ENCODE measurements at regions not wholly inside any gene's neighbourhood (a gene's known extent, or its start where the extent isn't known, plus 50 kb on each side); places are given as distances from the start of the nearest gene placed in this dataset.

DNA sequence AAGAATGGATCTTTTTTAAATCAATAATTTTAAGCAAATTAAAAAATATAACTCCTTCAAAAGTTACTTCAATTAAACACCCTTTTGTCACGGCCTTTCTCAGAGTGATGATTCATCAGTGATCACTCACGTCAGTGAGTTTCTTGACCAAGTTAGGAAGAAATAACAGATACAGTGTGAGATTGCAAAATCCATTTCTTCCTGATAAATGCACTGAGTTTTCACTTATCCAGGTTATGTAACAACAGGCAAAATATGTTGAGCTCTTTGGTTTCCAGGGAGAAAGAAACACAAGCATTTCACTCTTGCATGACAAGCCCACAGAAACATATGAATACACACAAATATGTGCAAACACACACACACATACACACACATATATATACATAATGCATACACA is 195.9 kb upstream of the CYRIA start:
- TF ChIP-seq, protein P1, sequence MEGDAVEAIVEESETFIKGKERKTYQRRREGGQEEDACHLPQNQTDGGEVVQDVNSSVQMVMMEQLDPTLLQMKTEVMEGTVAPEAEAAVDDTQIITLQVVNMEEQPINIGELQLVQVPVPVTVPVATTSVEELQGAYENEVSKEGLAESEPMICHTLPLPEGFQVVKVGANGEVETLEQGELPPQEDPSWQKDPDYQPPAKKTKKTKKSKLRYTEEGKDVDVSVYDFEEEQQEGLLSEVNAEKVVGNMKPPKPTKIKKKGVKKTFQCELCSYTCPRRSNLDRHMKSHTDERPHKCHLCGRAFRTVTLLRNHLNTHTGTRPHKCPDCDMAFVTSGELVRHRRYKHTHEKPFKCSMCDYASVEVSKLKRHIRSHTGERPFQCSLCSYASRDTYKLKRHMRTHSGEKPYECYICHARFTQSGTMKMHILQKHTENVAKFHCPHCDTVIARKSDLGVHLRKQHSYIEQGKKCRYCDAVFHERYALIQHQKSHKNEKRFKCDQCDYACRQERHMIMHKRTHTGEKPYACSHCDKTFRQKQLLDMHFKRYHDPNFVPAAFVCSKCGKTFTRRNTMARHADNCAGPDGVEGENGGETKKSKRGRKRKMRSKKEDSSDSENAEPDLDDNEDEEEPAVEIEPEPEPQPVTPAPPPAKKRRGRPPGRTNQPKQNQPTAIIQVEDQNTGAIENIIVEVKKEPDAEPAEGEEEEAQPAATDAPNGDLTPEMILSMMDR (IDR thresholded peaks at IDR 0.05; ENCODE audit: insufficient read depth, low read length, poor library complexity, severe bottlenecking) = no peak
- no peak for TF ChIP-seq EZH2phosphoT487 (conservative IDR thresholded peaks at IDR 0.05; ENCODE audit: low read length)

Measured in SU-DHL-6 (cell line).